CD14-positive monocyte (primary cell): ENCODE measurements at regions not wholly inside any gene's neighbourhood (a gene's known extent, or its start where the extent isn't known, plus 50 kb on each side); places are given as distances from the start of the nearest gene placed in this dataset.

Experiments used
- DNase-seq, 3 donors: peaks; one replicate each; pipeline ENCODE4 v3.0.0-alpha.2; 2011 to 2022
- H2AFZ ChIP-seq: 2 replicates; pipeline ENCODE4 v1.6.0; 2012; ENCODE audit warnings: mild to moderate bottlenecking, low read depth, low read length, inconsistent platforms; ENCODE audit not compliant: insufficient read depth, poor library complexity, severe bottlenecking
- H3K27ac ChIP-seq, 2 donors: 1 replicate in 1 of 2; 2 replicates in 1 of 2; pipeline ENCODE4 v1.5.1; 2012 to 2013; ENCODE audit warnings: low read length in 2 of 2, control low read depth in 1 of 2, inconsistent platforms in 1 of 2, low read depth in 1 of 2, mild to moderate bottlenecking in 1 of 2
- H3K27me3 ChIP-seq, 2 donors: one replicate each; pipeline versions ENCODE4 v1.6.0 to v1.6.1; 2011 to 2013; ENCODE audit warnings: low read length in 2 of 2; ENCODE audit not compliant: control insufficient read depth in 2 of 2, insufficient read depth in 2 of 2
- H3K36me3 ChIP-seq, 2 donors: replicated peaks in 1 of 2; 1 replicate in 1 of 2; 2 replicates in 1 of 2; pipeline versions ENCODE4 v1.5.1 to v1.6.1; 2012 to 2013; ENCODE audit warnings: low read length in 2 of 2, control low read depth in 1 of 2, inconsistent platforms in 1 of 2, mild to moderate bottlenecking in 1 of 2; ENCODE audit not compliant: insufficient read depth in 2 of 2, control insufficient read depth in 1 of 2
- H3K4me1 ChIP-seq, 2 donors: 1 replicate in 1 of 2; 2 replicates in 1 of 2; pipeline versions ENCODE4 v1.5.1 to v1.6.1; 2012 to 2013; ENCODE audit warnings: low read length in 2 of 2, control low read depth in 1 of 2, inconsistent platforms in 1 of 2, mild to moderate bottlenecking in 1 of 2, moderate library complexity in 1 of 2; ENCODE audit not compliant: insufficient read depth in 2 of 2, control insufficient read depth in 1 of 2
- H3K4me2 ChIP-seq: replicated peaks from 2 replicates; pipeline ENCODE3; 2012; ENCODE audit warnings: low read length, moderate library complexity, mild to moderate bottlenecking; ENCODE audit not compliant: poor library complexity, severe bottlenecking; ENCODE audit errors: extremely low read depth
- H3K4me3 ChIP-seq, 3 experiments: fragments of 200-600 bp in 1 of 3; sonication (generic) in 1 of 3; replicated peaks in 1 of 3; 1 replicate in 2 of 3; 2 replicates in 1 of 3; pipeline ENCODE4 v1.5.1; 2011 to 2013; ENCODE audit warnings: low read length in 3 of 3, mild to moderate bottlenecking in 3 of 3, control low read depth in 2 of 3, low read depth in 2 of 3, inconsistent platforms in 1 of 3, moderate library complexity in 1 of 3
- H3K79me2 ChIP-seq: 2 replicates; pipeline ENCODE4 v1.6.0; 2012; ENCODE audit warnings: mild to moderate bottlenecking, control low read depth, inconsistent platforms, low read length, moderate library complexity; ENCODE audit not compliant: insufficient read depth
- H3K9ac ChIP-seq: 2 replicates; pipeline ENCODE4 v1.6.0; 2017; ENCODE audit warnings: low read length, mild to moderate bottlenecking; ENCODE audit not compliant: insufficient read depth, poor library complexity, severe bottlenecking
- H3K9me3 ChIP-seq, 2 donors: replicated peaks in 1 of 2; 1 replicate in 1 of 2; 2 replicates in 1 of 2; pipeline versions ENCODE4 v1.5.1 to v1.6.1; 2012 to 2013; ENCODE audit warnings: low read length in 2 of 2, control low read depth in 1 of 2; ENCODE audit not compliant: control insufficient read depth in 1 of 2, insufficient read depth in 1 of 2
- H4K20me1 ChIP-seq: 2 replicates; pipeline ENCODE4 v1.6.0; 2012; ENCODE audit warnings: mild to moderate bottlenecking, low read length, control low read depth, moderate library complexity; ENCODE audit not compliant: insufficient read depth
- H3K27ac Mint-ChIP-seq, 7 donors: one replicate each; pipeline ENCODE4 v1.8.0; 2020; ENCODE audit warnings: mild to moderate bottlenecking in 7 of 7, mixed read lengths in 7 of 7, moderate library complexity in 6 of 7, inconsistent platforms in 2 of 7
- H3K27me3 Mint-ChIP-seq, 3 donors: one replicate each; pipeline ENCODE4 v1.8.0; 2021 to 2022; ENCODE audit warnings: low read depth in 3 of 3, mild to moderate bottlenecking in 3 of 3, mixed read lengths in 3 of 3, moderate library complexity in 3 of 3, inconsistent platforms in 1 of 3
- H3K36me3 Mint-ChIP-seq, 2 donors: one replicate each; pipeline ENCODE4 v1.8.0; 2020; ENCODE audit warnings: mixed read lengths in 2 of 2, inconsistent platforms in 1 of 2, mild to moderate bottlenecking in 1 of 2
- H3K4me1 Mint-ChIP-seq: one replicate; pipeline ENCODE4 v1.8.0; 2020; ENCODE audit warnings: mild to moderate bottlenecking, mixed read lengths
- H3K4me3 Mint-ChIP-seq, 2 donors: one replicate each; pipeline ENCODE4 v1.8.0; 2020; ENCODE audit warnings: mild to moderate bottlenecking in 2 of 2, mixed read lengths in 2 of 2, moderate library complexity in 1 of 2
- H3K9me3 Mint-ChIP-seq, 7 donors: one replicate each; pipeline ENCODE4 v1.8.0; 2020 to 2022; ENCODE audit warnings: mixed read lengths in 7 of 7, mild to moderate bottlenecking in 6 of 7, moderate library complexity in 6 of 7, inconsistent platforms in 2 of 7
- WGBS: methylation state at CpG from one replicate; pipeline ENCODE4 v1.1.5; 2013; ENCODE audit warnings: missing lambda C conversion rate; ENCODE audit not compliant: insufficient coverage; 5-methylcytosine and 5-hydroxymethylcytosine counted together
- intact Hi-C, 2 donors: fragments of 100-400 bp; cut with micrococcal nuclease; formaldehyde crosslinking; loops; one replicate each; pipeline versions ENCODE4 v1.15.0 to v1.15.1; 2023
- TF ChIP-seq, protein P1 (sequence below): fragments of 200-600 bp; IDR thresholded peaks from one replicate; pipeline ENCODE4 v1.8.0; 2022; ENCODE audit warnings: antibody characterized with exemption, mild to moderate bottlenecking

DNA sequence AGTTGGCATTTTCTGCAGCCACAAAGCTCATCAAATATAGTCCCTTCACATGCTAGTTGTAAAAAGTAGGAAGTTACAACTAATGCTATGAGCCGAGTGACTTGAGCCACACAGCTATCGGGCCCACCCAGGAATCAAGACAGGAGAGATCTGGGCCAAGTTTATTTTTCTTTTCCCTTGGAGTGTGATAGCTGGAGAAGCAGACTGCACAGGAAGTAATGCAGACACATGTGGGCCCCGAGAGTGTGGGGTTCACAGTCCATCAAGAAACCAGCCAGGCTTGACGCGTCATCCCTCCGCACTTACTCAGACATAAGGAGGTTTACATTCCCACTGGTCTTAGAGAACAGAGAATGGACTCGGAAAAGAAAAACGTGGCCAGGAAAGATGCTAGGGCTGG is 403.1 kb upstream of the CDH11 start:
- Histone ChIP-seq H3K9me3 (peaks cover 0 to 3% of the 10 kb centered on the region in 2 donors), H3K9ac (no peak overlapping the region), H3K79me2 (no peaks in the 10 kb centered on the region), H3K4me1 (no peaks in the 10 kb centered on the region), H2AFZ (no peak overlapping the region), H3K36me3 (no peaks in the 10 kb centered on the region), H3K4me3 (no peak overlapping the region), H3K4me2 (no peak overlapping the region), H3K27ac (no peak overlapping the region), H3K27me3 (no peaks in the 10 kb centered on the region), H4K20me1 (no peaks in the 10 kb centered on the region)
- no peak for DNase-seq
- Mint-ChIP-seq H3K36me3 (no peaks in the 10 kb centered on the region), H3K4me1 (no peaks in the 10 kb centered on the region), H3K9me3 (peaks cover 0 to 4% (median 3%) of the 10 kb centered on the region in 7 donors), H3K27me3 (peaks cover 0 to 15% (median 4%) of the 10 kb centered on the region in 3 donors), H3K4me3 (no peak overlapping the region), H3K27ac (no peak overlapping the region)
- 22% methylated on average over 4 of the region's 8 CpGs for WGBS
- TF ChIP-seq, protein P1, sequence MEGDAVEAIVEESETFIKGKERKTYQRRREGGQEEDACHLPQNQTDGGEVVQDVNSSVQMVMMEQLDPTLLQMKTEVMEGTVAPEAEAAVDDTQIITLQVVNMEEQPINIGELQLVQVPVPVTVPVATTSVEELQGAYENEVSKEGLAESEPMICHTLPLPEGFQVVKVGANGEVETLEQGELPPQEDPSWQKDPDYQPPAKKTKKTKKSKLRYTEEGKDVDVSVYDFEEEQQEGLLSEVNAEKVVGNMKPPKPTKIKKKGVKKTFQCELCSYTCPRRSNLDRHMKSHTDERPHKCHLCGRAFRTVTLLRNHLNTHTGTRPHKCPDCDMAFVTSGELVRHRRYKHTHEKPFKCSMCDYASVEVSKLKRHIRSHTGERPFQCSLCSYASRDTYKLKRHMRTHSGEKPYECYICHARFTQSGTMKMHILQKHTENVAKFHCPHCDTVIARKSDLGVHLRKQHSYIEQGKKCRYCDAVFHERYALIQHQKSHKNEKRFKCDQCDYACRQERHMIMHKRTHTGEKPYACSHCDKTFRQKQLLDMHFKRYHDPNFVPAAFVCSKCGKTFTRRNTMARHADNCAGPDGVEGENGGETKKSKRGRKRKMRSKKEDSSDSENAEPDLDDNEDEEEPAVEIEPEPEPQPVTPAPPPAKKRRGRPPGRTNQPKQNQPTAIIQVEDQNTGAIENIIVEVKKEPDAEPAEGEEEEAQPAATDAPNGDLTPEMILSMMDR: no peak
- intact Hi-C loops: no loop called here

DNA sequence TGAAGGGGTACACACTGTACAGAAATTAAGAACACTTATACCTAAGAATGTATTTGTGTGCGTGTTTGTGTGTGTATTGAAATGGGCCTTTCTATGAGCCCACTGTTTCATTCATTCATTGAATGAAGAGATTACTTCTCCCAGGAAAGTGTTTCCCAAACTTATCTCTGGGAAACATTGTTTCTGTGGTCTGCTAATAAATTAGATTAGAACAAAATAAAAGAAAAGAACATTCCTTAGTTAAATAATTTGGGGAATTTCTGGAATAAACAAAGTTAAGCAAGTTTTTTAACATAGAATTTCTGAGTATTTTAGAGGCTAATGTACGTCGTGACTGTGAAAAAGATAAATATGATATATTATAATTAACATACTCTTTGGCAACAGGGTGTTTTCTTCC is 402.4 kb upstream of the CDH11 start:
- H3K4me3 Mint-ChIP-seq: no peak overlapping the region
- no peaks in the 10 kb centered on the region for H3K4me1 ChIP-seq
- no CpG with 5 or more reads among the region's 3 CpGs for WGBS
- H3K4me2 ChIP-seq: no peak overlapping the region
- no peaks in the 10 kb centered on the region for H3K27me3 ChIP-seq
- no peaks in the 10 kb centered on the region for H3K79me2 ChIP-seq
- peaks cover 0 to 6% (median 3%) of the 10 kb centered on the region in 7 donors for H3K9me3 Mint-ChIP-seq
- peaks cover 0 to 15% (median 4%) of the 10 kb centered on the region in 3 donors for H3K27me3 Mint-ChIP-seq
- no peak overlapping the region for H3K9ac ChIP-seq
- no peak overlapping the region for H3K27ac Mint-ChIP-seq
- no peak overlapping the region for H3K27ac ChIP-seq
- H3K36me3 ChIP-seq: no peaks in the 10 kb centered on the region
- H2AFZ ChIP-seq: no peak overlapping the region
- no peaks in the 10 kb centered on the region for H3K36me3 Mint-ChIP-seq
- H3K4me1 Mint-ChIP-seq: no peaks in the 10 kb centered on the region
- H3K9me3 ChIP-seq: peaks cover 0 to 3% of the 10 kb centered on the region in 2 donors
- TF ChIP-seq, protein P1: no peak
- H4K20me1 ChIP-seq: no peaks in the 10 kb centered on the region
- no peak overlapping the region for H3K4me3 ChIP-seq
- intact Hi-C loops: no loop called here
- no peak for DNase-seq
